VCaP (cell line): ENCODE measurements at regions not wholly inside any gene's neighbourhood (a gene's known extent, or its start where the extent isn't known, plus 50 kb on each side); places are given as distances from the start of the nearest gene placed in this dataset.

Source experiments
- H3K27ac ChIP-seq: fragments of 450-650 bp; 2 replicates; pipeline ENCODE4 v1.5.1; 2017
- CTCF ChIP-seq: fragments of 450-650 bp; conservative IDR thresholded peaks from 2 replicates; pipeline ENCODE4 v1.5.1; 2017; ENCODE audit warnings: mild to moderate bottlenecking, moderate library complexity

GRCh38 chr4:183838987-183839712, 66.0 kb upstream of the STOX2 start:
- peak; percentile 70 for TF ChIP-seq CTCF

DNA sequence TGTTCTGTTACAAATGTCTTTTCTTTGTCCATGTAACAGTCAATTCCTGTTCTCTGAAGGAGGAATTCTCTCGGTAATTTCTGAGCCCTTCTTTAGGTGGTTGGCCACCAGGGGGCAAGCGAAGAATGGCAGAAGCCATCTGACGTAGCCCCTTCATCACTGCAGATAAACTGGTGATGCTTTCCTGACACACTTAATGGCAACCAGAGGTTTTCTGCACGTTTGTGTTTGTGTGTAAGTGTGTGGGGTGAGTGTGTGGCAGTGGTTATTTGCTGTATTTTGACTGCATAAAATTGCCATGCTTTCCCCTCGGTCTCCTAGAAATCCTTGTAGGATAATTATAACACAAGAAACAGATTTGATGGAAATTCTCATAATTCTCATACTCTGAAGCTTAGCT, 64.8 kb upstream of the STOX2 start:
- no peak overlapping the region for H3K27ac ChIP-seq
- TF ChIP-seq CTCF, result peak; percentile 94

More at GRCh38 chr4:183838987-183839712, 66.0 kb upstream of the STOX2 start:
- no peak overlapping the region for H3K27ac ChIP-seq

- no peak for TF ChIP-seq CTCF
These were observed 64.1 kb upstream of the STOX2 start for GRCh38 chr4:183841001-183841400.

DNA sequence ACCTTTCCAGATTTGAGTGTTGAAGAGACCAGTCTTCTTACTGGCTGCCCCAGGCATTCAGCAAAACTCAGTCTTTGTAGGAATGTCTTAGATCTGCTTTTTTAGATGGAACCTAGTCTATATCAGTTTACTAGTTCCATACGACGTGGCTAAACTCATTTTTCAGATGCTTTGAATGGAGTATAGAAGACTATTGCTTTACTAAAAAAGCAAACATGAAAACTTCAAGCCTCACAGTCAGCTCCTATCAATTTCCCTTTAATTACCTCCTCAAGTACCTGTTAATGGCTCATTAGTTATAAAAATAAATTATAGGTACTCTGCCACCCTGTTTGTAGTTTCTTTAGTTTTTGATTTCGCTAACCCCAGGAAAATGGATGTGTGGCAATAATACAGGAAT, 63.0 kb upstream of the STOX2 start:
- no peak for TF ChIP-seq CTCF
- no peak overlapping the region for H3K27ac ChIP-seq

More at GRCh38 chr4:183841001-183841400, 64.1 kb upstream of the STOX2 start:
- no peak overlapping the region for H3K27ac ChIP-seq

DNA sequence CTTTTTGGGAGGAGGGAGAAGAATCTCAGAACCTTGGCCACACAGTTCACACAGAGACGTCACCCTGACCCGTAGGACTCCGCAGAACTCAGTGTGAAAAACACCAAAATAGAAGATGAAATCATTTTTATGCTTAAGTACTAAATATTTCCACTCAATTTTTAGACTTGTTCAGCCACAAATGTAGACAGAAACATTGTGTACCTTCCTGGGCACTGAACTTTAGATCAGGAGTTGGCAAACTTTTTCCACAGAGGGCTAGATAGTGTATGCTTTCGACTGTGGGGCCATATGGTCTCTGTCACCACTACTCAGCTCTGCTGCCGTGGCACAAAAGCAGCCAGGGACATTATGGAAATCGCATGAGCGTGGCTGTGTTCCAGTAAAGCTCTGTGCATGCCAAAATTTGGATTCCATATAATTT, 61.8 kb upstream of the STOX2 start:
- H3K27ac ChIP-seq, result no peak overlapping the region
- TF ChIP-seq CTCF, result no peak

GRCh38 chr4:183846951-183847350, 58.2 kb upstream of the STOX2 start:
- no peak overlapping the region for H3K27ac ChIP-seq
- TF ChIP-seq CTCF, result no peak

DNA sequence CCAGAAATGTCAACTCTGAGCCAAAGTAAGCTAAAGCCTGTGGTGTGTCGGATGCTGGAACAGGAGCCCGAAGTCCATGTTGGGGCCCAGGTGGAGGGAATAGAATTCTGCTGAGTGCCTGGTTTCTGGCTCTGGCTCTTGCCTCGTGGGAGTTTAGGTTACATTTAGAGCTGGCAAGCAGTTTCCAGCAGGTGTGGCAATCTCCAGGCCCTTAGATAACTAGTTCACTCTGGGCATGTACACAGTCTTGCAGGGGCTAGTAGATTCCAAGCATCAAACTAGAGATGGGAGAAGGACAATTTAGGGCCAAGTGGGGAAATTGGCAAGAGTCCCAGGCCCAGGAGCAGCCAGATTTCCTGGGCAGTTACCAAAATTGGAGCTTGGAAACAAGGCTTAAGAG, 56.3 kb upstream of the STOX2 start:
- TF ChIP-seq CTCF, result no peak
- H3K27ac ChIP-seq, result no peak overlapping the region
